ENCODE measurements at regions not wholly inside any gene's neighbourhood (a gene's known extent, or its start where the extent isn't known, plus 50 kb on each side); places are given as distances from the start of the nearest gene placed in this dataset.

DNA sequence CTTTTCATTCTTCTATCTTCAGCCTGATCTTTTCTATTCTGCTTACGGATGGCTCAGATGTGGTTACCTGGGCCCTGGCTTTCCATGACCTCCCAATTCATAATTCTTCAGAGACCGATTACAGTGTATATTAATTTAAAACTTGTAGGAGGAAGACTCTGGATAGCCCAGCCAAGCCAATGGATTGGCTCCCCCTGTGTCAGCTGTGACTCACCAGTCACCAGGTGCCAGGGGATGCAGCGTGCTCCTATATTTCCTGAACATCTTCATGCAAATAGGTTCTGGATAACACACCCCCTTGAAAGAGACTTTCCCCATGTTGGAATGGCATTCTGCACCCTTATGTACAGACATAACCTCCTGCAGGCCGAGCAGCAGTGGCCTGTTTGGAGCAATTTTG is 208.3 kb upstream of the WSCD1 start:
- no peak overlapping the region for H3K4me3 ChIP-seq (ENCODE audit: low read depth, low read length)
- TF ChIP-seq, protein P1, sequence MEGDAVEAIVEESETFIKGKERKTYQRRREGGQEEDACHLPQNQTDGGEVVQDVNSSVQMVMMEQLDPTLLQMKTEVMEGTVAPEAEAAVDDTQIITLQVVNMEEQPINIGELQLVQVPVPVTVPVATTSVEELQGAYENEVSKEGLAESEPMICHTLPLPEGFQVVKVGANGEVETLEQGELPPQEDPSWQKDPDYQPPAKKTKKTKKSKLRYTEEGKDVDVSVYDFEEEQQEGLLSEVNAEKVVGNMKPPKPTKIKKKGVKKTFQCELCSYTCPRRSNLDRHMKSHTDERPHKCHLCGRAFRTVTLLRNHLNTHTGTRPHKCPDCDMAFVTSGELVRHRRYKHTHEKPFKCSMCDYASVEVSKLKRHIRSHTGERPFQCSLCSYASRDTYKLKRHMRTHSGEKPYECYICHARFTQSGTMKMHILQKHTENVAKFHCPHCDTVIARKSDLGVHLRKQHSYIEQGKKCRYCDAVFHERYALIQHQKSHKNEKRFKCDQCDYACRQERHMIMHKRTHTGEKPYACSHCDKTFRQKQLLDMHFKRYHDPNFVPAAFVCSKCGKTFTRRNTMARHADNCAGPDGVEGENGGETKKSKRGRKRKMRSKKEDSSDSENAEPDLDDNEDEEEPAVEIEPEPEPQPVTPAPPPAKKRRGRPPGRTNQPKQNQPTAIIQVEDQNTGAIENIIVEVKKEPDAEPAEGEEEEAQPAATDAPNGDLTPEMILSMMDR (conservative IDR thresholded peaks at IDR 0.05; ENCODE audit: low read depth, low read length) = no peak
- DNase-seq (ENCODE audit: low read depth) = no peak

- H3K4me3 ChIP-seq (ENCODE audit: low read depth, low read length) = no peak overlapping the region
- DNase-seq (ENCODE audit: low read depth) = no peak
- TF ChIP-seq, protein P1 (conservative IDR thresholded peaks at IDR 0.05; ENCODE audit: low read depth, low read length) = no peak
Measured at GRCh38 chr17:5862395-5862794, 207.8 kb upstream of the WSCD1 start.

DNA sequence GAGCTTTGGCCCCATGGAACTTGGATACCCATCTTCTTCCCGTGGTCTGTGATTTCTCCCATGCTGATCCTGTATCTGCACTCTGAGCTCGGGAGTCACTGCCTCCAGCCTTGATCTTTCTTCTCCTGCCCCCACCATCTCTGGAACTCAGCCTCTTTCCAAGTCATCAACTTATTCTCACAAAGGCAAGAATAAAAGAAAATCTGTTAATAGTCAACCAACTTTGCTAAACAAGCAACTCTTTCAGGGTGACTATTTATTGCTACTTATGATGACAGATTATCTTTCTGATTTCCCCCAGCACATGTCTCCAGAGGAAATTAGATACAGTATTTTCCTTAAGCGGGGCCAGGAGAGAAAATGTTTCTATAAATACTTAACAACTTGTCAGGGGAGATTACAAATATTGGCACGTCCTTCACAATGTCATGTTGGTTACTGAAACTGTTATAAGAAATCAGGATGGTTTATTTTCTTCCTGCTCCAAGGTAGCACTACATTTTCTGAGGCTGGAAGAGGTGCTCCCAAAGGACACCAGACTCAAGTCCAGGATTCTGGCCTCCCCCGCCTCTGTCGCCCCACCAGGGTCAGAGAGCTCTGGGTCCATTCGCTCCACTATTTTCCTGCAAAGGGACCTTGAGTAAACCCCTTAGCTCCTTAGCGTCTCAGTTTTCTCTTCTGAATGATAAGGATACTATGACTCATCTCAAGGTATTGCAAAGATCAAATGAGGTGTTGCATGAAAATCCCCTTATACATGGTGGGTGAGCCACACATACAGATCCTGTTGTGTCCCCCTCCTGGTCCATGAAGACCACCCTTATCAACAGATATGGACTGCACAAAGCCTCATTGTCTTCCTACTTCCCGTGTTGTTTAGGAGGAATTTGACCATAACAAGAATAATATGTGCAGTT is 205.2 kb upstream of the WSCD1 start:
- TF ChIP-seq, protein P1 (conservative IDR thresholded peaks at IDR 0.05; ENCODE audit: low read depth, low read length) = no peak
- DNase-seq (ENCODE audit: low read depth) = peak; percentile 9
- H3K4me3 ChIP-seq (ENCODE audit: low read depth, low read length) = no peak overlapping the region

DNA sequence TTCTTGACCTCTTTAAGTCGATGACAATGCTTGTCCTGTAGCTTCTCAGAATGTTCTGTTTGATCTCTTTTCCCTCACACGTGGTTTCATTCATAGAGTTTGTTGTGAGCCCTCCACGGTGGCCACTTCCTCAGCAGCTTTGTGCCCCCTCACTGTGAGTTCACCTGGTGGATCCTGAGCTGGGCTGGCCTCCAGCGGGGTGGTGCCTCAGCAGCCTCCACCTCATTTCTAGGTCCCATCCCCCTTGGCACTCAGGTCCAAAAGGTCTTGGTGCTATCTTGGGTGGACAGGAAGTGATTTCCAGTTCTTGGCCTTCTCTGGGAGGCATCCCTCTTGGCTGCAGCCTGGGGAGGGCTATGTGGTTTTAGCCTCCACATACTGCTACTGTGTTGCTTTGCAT is 203.2 kb upstream of the WSCD1 start:
- TF ChIP-seq, protein P1 (conservative IDR thresholded peaks at IDR 0.05; ENCODE audit: low read depth, low read length) = no peak
- no peak for DNase-seq (ENCODE audit: low read depth)

GRCh38 chr17:5869041-5869745 is 201.0 kb upstream of the WSCD1 start:
- H3K4me3 ChIP-seq (ENCODE audit: low read depth, low read length) = no peak overlapping the region
- TF ChIP-seq, protein P1 (conservative IDR thresholded peaks at IDR 0.05; ENCODE audit: low read depth, low read length) = no peak
- no peak for DNase-seq (ENCODE audit: low read depth)

More for the DNA sequence above, 203.2 kb upstream of the WSCD1 start:
- H3K4me3 ChIP-seq (ENCODE audit: low read depth, low read length) = no peak overlapping the region

GRCh38 chr17:5870231-5870953 is 199.8 kb upstream of the WSCD1 start:
- no peak for DNase-seq (ENCODE audit: low read depth)

More at GRCh38 chr17:5870231-5870953, 199.8 kb upstream of the WSCD1 start:
- H3K4me3 ChIP-seq (ENCODE audit: low read depth, low read length) = no peak overlapping the region
- TF ChIP-seq, protein P1 (conservative IDR thresholded peaks at IDR 0.05; ENCODE audit: low read depth, low read length) = no peak

Data from epithelial cell of proximal tubule (primary cell).